ENCODE measurements at regions not wholly inside any gene's neighbourhood (a gene's known extent, or its start where the extent isn't known, plus 50 kb on each side); places are given as distances from the start of the nearest gene placed in this dataset.

DNA sequence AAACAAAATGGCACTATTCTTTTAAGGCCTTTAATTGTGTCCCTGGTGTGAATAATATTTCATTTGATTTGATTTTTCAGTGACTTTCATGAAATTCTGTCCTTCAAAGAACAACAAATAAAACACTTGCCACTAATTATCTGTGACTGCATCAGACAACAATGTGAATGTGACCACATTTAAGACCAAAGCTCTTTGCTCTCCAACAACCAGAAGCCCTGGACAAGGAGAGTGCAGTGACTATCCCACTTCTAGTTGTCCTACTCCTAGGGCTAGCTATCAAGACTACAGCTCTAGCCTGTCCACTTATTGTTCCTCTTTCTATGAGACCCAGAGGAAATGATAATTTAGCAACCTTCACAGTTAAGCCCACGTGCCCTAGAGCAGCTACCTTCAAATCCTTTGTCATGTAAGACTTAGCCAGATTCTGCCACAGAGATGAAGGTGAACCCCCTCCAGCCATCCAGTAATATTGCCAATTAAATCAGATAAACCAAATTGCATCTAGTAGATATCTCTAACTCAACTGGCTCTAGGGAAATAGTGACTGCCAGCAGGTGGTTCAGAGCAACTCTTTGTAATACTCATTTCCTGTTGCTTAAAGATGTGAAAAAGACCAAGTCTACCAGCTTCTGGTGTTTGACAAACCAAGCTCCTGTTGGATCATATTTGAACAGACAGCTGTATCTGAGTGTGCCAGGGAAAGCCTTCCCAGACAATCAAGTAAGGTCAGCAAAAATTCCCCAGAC is 142.6 kb upstream of the BLID start:
- ATAC-seq (peak; percentile 72), DNase-seq (no peak)
- Mint-ChIP-seq H3K36me3 (no peaks in the 10 kb centered on the region), H3K9me3 (peaks cover 0 to 12% (median 2%) of the 10 kb centered on the region in 11 donors), H3K4me1 (no peaks in the 10 kb centered on the region), H3K4me3 (no peak overlapping the region), H3K27ac (no peak overlapping the region), H3K27me3 (peaks cover 0 to 35% (median 14%) of the 10 kb centered on the region in 5 donors)
- H3K36me3 ChIP-seq (ENCODE audit: control insufficient read depth in 2 of 3, insufficient read depth in 3 of 3, low read length in 3 of 3) = no peaks in the 10 kb centered on the region
- intact Hi-C loops (cut with micrococcal nuclease) = no loop called here
- no peak overlapping the region for H3K27ac ChIP-seq (ENCODE audit: low read depth, low read length)
- POLR2A ChIA-PET = no interaction called here
- H3K9me3 ChIP-seq (ENCODE audit: control insufficient read depth in 2 of 3, low read length in 3 of 3) = no peaks in the 10 kb centered on the region
- CTCF ChIA-PET = no interaction called here
- no peaks in the 10 kb centered on the region for H3K27me3 ChIP-seq (ENCODE audit: control insufficient read depth in 2 of 2, insufficient read depth in 2 of 2, low read length in 2 of 2)
- H3K4me3 ChIP-seq (ENCODE audit: low read length) = no peak overlapping the region
- H3K4me1 ChIP-seq (ENCODE audit: control insufficient read depth in 2 of 2, insufficient read depth in 2 of 2, low read length in 2 of 2) = no peaks in the 10 kb centered on the region

DNA sequence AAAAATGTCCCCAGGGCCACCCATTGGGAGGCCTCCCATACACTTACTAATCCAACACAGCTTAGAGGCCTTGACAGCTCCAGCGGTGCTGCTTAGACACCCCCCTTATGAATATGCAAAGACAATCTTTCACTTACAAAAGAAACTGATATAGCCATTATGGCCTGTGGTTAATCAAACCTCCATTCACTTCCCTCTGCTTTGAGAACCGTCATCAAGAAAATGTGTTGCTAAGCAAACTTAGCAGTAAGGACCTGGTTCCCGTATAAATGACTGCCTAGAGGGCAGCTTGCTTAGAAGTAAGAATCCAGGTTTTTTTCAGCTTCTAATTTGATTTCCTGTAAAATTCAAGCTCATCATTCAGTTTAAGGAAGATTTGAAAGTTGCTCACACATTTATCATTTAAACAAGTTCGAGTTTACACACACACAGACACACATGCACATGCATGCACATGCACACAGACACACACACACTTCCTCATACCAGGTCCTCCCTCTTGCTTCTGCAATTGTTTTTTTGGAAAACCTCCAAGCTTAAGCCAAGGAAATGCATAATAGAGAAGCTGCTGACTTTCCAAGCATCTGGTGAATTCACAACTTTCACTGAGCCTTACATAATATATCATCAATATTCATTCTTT is 137.7 kb upstream of the BLID start:
- Histone ChIP-seq H3K27me3 (ENCODE audit: control insufficient read depth in 2 of 2, insufficient read depth in 2 of 2, low read length in 2 of 2) (no peaks in the 10 kb centered on the region), H3K9me3 (ENCODE audit: control insufficient read depth in 2 of 3, low read length in 3 of 3) (no peaks in the 10 kb centered on the region), H3K36me3 (ENCODE audit: control insufficient read depth in 2 of 3, insufficient read depth in 3 of 3, low read length in 3 of 3) (no peaks in the 10 kb centered on the region), H3K27ac (ENCODE audit: low read depth, low read length) (no peak overlapping the region), H3K4me3 (ENCODE audit: low read length) (no peak overlapping the region), H3K4me1 (ENCODE audit: control insufficient read depth in 2 of 2, insufficient read depth in 2 of 2, low read length in 2 of 2) (no peaks in the 10 kb centered on the region)
- Mint-ChIP-seq H3K4me1 (no peaks in the 10 kb centered on the region), H3K9me3 (peaks cover 0 to 10% (median 0%) of the 10 kb centered on the region in 11 donors), H3K4me3 (no peak overlapping the region), H3K27ac (no peak overlapping the region), H3K27me3 (peaks cover 0 to 26% (median 12%) of the 10 kb centered on the region in 5 donors), H3K36me3 (no peaks in the 10 kb centered on the region)
- ATAC-seq (peak; percentile 62), DNase-seq (no peak)
- CTCF ChIA-PET = no interaction called here
- POLR2A ChIA-PET = interaction anchor here (0.7 kb wide), 1 partner anchor 11 kb away, joined by 4 read pairs; no protein-coding TSS in a partner anchor
- intact Hi-C loops (cut with micrococcal nuclease) = no loop called here

DNA sequence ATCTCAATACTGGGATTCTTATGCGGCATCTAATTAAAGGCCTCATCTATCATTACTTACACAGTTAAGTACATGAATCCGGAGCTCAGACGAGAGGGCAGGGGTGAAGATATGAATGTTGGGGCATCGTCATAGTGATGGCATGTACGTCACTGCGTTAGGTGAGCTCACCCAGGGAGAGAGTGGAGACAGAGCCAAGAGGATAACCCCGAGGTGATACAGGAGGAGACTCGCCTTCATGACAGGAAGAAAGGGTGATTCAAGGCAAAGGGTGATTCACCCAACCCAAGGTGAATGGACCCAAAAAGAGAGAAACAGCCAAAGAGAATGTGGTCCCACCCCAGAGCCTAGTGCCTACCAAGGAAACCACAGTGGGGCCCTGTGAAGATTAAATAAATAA is 132.9 kb upstream of the BLID start:
- intact Hi-C loops (cut with micrococcal nuclease) = no loop called here
- no peak overlapping the region for H3K27ac Mint-ChIP-seq
- Histone ChIP-seq H3K9me3 (ENCODE audit: control insufficient read depth in 2 of 3, low read length in 3 of 3) (no peaks in the 10 kb centered on the region), H3K27me3 (ENCODE audit: control insufficient read depth in 2 of 2, insufficient read depth in 2 of 2, low read length in 2 of 2) (no peaks in the 10 kb centered on the region), H3K36me3 (ENCODE audit: control insufficient read depth in 2 of 3, insufficient read depth in 3 of 3, low read length in 3 of 3) (no peaks in the 10 kb centered on the region), H3K27ac (ENCODE audit: low read depth, low read length) (no peak overlapping the region), H3K4me3 (ENCODE audit: low read length) (no peak overlapping the region), H3K4me1 (ENCODE audit: control insufficient read depth in 2 of 2, insufficient read depth in 2 of 2, low read length in 2 of 2) (no peaks in the 10 kb centered on the region)
- no peak overlapping the region for H3K4me3 Mint-ChIP-seq
- CTCF ChIA-PET = no interaction called here
- DNase-seq (no peak), ATAC-seq (no peak)
- no peaks in the 10 kb centered on the region for H3K4me1 Mint-ChIP-seq
- H3K9me3 Mint-ChIP-seq = no peaks in the 10 kb centered on the region
- H3K36me3 Mint-ChIP-seq = no peaks in the 10 kb centered on the region
- POLR2A ChIA-PET = interaction anchor here (0.6 kb wide), 1 partner anchor 1317 kb away, joined by 3 read pairs; no protein-coding TSS in a partner anchor
- peaks cover 0 to 12% (median 9%) of the 10 kb centered on the region in 5 donors for H3K27me3 Mint-ChIP-seq

DNA sequence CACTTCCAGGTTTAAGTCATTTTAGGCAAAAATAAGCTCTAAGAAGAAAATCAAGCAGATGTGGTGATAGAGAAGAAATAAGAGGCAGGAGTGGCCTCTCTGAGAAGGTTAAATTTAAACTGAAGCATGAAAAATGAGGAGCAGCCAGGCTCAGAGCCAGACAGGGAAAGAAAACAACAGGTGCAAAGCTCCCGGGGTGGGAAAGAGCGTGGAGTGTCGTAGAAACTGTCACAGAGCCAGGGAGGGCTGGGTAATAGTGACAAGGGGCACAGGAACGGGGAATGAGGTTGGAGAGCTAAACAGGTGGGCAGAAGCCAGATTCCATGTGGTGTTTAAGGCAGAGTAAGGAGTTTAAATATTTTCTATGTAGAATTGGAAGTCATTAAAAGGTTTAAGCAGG is 132.1 kb upstream of the BLID start:
- no peak for DNase-seq
- intact Hi-C loops (cut with micrococcal nuclease) = no loop called here
- Mint-ChIP-seq H3K4me1 (no peaks in the 10 kb centered on the region), H3K36me3 (no peaks in the 10 kb centered on the region), H3K27me3 (peaks cover 0 to 9% (median 4%) of the 10 kb centered on the region in 5 donors), H3K4me3 (no peak overlapping the region), H3K27ac (no peak overlapping the region), H3K9me3 (no peaks in the 10 kb centered on the region)
- no peaks in the 10 kb centered on the region for H3K36me3 ChIP-seq (ENCODE audit: control insufficient read depth in 2 of 3, insufficient read depth in 3 of 3, low read length in 3 of 3)
- no peaks in the 10 kb centered on the region for H3K9me3 ChIP-seq (ENCODE audit: control insufficient read depth in 2 of 3, low read length in 3 of 3)
- no peaks in the 10 kb centered on the region for H3K27me3 ChIP-seq (ENCODE audit: control insufficient read depth in 2 of 2, insufficient read depth in 2 of 2, low read length in 2 of 2)
- no peaks in the 10 kb centered on the region for H3K4me1 ChIP-seq (ENCODE audit: control insufficient read depth in 2 of 2, insufficient read depth in 2 of 2, low read length in 2 of 2)
- no peak overlapping the region for H3K27ac ChIP-seq (ENCODE audit: low read depth, low read length)
- ChIA-PET CTCF (no interaction called here), POLR2A (interaction anchor here (0.6 kb wide), 1 partner anchor 1316 kb away, joined by 3 read pairs; no protein-coding TSS in a partner anchor)
- no peak for ATAC-seq
- no peak overlapping the region for H3K4me3 ChIP-seq (ENCODE audit: low read length)

DNA sequence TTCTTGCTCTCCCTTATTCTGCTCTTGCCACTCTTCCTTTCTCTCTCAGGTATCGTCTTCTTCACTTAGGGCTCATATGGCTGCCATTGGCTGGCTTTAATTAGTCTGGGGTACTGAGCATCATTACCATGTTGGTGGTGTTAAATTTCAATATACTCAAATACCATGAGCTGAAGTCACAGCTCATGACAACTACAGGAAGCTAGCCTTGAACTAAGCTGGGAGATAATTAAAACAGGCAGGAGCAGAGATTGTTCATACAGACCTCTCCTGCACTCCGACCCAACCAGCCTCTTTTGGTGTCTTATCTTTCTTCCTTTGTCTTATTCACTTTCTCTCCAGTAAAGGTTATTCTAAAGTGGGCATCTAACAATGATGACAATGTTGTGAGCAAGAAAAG is 130.9 kb upstream of the BLID start:
- ChIA-PET POLR2A (no interaction called here), CTCF (no interaction called here)
- DNase-seq (no peak), ATAC-seq (no peak)
- Mint-ChIP-seq H3K27ac (no peak overlapping the region), H3K36me3 (no peaks in the 10 kb centered on the region), H3K4me3 (no peak overlapping the region), H3K4me1 (no peaks in the 10 kb centered on the region), H3K27me3 (peaks cover 0 to 9% (median 4%) of the 10 kb centered on the region in 5 donors), H3K9me3 (no peaks in the 10 kb centered on the region)
- Histone ChIP-seq H3K9me3 (ENCODE audit: control insufficient read depth in 2 of 3, low read length in 3 of 3) (no peaks in the 10 kb centered on the region), H3K27ac (ENCODE audit: low read depth, low read length) (no peak overlapping the region), H3K27me3 (ENCODE audit: control insufficient read depth in 2 of 2, insufficient read depth in 2 of 2, low read length in 2 of 2) (no peaks in the 10 kb centered on the region), H3K4me3 (ENCODE audit: low read length) (no peak overlapping the region), H3K4me1 (ENCODE audit: control insufficient read depth in 2 of 2, insufficient read depth in 2 of 2, low read length in 2 of 2) (no peaks in the 10 kb centered on the region), H3K36me3 (ENCODE audit: control insufficient read depth in 2 of 3, insufficient read depth in 3 of 3, low read length in 3 of 3) (no peaks in the 10 kb centered on the region)
- intact Hi-C loops (cut with micrococcal nuclease) = no loop called here

DNA sequence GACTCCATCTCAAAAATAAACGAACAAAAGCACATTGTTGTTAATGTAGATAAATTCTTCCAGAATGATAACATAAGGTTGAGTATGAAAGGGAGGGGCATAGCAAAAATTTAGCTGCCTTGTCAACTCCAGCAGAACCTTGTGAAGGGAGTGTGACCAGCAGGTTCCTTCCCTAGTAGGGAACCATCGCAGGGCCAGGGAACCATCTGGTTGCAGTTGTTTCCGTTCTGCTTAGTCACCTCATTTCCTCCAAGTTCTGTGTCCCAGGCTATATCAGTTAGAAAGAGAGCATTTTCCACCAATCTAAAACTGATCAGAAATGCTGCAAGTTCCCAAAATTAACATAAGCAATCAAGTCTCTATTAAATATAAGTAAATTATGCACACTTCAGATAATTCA is 126.7 kb upstream of the BLID start:
- Histone ChIP-seq H3K4me3 (ENCODE audit: low read length) (no peak overlapping the region), H3K9me3 (ENCODE audit: control insufficient read depth in 2 of 3, low read length in 3 of 3) (no peaks in the 10 kb centered on the region), H3K4me1 (ENCODE audit: control insufficient read depth in 2 of 2, insufficient read depth in 2 of 2, low read length in 2 of 2) (no peaks in the 10 kb centered on the region), H3K27ac (ENCODE audit: low read depth, low read length) (no peak overlapping the region), H3K27me3 (ENCODE audit: control insufficient read depth in 2 of 2, insufficient read depth in 2 of 2, low read length in 2 of 2) (no peaks in the 10 kb centered on the region), H3K36me3 (ENCODE audit: control insufficient read depth in 2 of 3, insufficient read depth in 3 of 3, low read length in 3 of 3) (no peaks in the 10 kb centered on the region)
- DNase-seq (no peak), ATAC-seq (peak; percentile 41)
- H3K27ac Mint-ChIP-seq = no peak overlapping the region
- intact Hi-C loops (cut with micrococcal nuclease) = no loop called here
- H3K27me3 Mint-ChIP-seq = peaks cover 0 to 20% (median 8%) of the 10 kb centered on the region in 5 donors
- peaks cover 0 to 7% (median 2%) of the 10 kb centered on the region in 11 donors for H3K9me3 Mint-ChIP-seq
- H3K4me1 Mint-ChIP-seq = no peaks in the 10 kb centered on the region
- CTCF ChIA-PET = no interaction called here
- H3K4me3 Mint-ChIP-seq = no peak overlapping the region
- peaks cover 0 to 5% (median 0%) of the 10 kb centered on the region in 5 donors for H3K36me3 Mint-ChIP-seq
- POLR2A ChIA-PET = no interaction called here

DNA sequence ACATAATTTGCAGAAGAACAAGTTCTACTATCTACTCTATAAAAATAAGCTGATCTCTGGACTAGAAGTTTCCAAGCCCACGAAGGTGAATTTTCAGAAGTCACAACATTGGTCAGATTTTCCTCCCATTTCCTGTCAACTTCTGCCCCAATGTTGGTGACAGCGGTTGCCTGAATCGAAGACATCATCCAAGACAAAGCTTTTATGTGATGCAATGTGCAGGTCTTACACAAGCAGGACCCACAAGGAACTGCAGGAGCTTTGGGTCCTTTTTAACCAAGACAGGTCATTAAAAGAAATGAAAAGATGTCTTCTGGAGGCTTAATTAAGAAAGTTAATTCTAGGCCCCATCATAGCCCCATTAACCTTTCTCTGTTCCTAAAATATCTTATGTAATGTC is 125.6 kb upstream of the BLID start:
- DNase-seq (no peak), ATAC-seq (no peak)
- Mint-ChIP-seq H3K27ac (no peak overlapping the region), H3K4me1 (no peaks in the 10 kb centered on the region), H3K9me3 (peaks cover 0 to 7% (median 3%) of the 10 kb centered on the region in 11 donors), H3K4me3 (no peak overlapping the region), H3K36me3 (peaks cover 0 to 5% (median 0%) of the 10 kb centered on the region in 5 donors), H3K27me3 (peaks cover 0 to 14% (median 7%) of the 10 kb centered on the region in 5 donors)
- no peaks in the 10 kb centered on the region for H3K27me3 ChIP-seq (ENCODE audit: control insufficient read depth in 2 of 2, insufficient read depth in 2 of 2, low read length in 2 of 2)
- ChIA-PET POLR2A (no interaction called here), CTCF (no interaction called here)
- H3K4me3 ChIP-seq (ENCODE audit: low read length) = no peak overlapping the region
- intact Hi-C loops (cut with micrococcal nuclease) = no loop called here
- H3K4me1 ChIP-seq (ENCODE audit: control insufficient read depth in 2 of 2, insufficient read depth in 2 of 2, low read length in 2 of 2) = no peaks in the 10 kb centered on the region
- H3K9me3 ChIP-seq (ENCODE audit: control insufficient read depth in 2 of 3, low read length in 3 of 3) = no peaks in the 10 kb centered on the region
- H3K27ac ChIP-seq (ENCODE audit: low read depth, low read length) = no peak overlapping the region
- H3K36me3 ChIP-seq (ENCODE audit: control insufficient read depth in 2 of 3, insufficient read depth in 3 of 3, low read length in 3 of 3) = no peaks in the 10 kb centered on the region
